ENCODE measurements at regions not wholly inside any gene's neighbourhood (a gene's known extent, or its start where the extent isn't known, plus 50 kb on each side); places are given as distances from the start of the nearest gene placed in this dataset.
"Not testable (repeated sequence)": the region's sequence is repeated elsewhere in the genome, so short reads cannot be mapped to it uniquely, and the experiment has no call there.

- TF ChIP-seq CTCF (IDR thresholded peaks at IDR 0.05; ENCODE audit: unreplicated experiment): no peak
- no peak for DNase-seq (ENCODE audit: low spot score)
- no peaks in the 10 kb centered on the region for H3K9me3 Mint-ChIP-seq (ENCODE audit: unreplicated experiment)
- no peaks in the 10 kb centered on the region for H3K4me1 Mint-ChIP-seq (ENCODE audit: unreplicated experiment)
- H3K36me3 Mint-ChIP-seq (ENCODE audit: low read depth, unreplicated experiment): peaks cover 9% of the 10 kb centered on the region
- H3K27ac Mint-ChIP-seq (ENCODE audit: unreplicated experiment): no peak overlapping the region
- H3K27me3 Mint-ChIP-seq (ENCODE audit: unreplicated experiment): no peaks in the 10 kb centered on the region
- H3K4me3 Mint-ChIP-seq (ENCODE audit: unreplicated experiment): no peak overlapping the region
Measured at GRCh38 chr3:56935811-56936210, 124.7 kb upstream of the SPATA12 start.

- not testable (repeated sequence) for H3K4me1 Mint-ChIP-seq (ENCODE audit: unreplicated experiment); H3K4me3 Mint-ChIP-seq (ENCODE audit: unreplicated experiment); DNase-seq (ENCODE audit: low spot score); H3K9me3 Mint-ChIP-seq (ENCODE audit: unreplicated experiment); H3K36me3 Mint-ChIP-seq (ENCODE audit: low read depth, unreplicated experiment); H3K27ac Mint-ChIP-seq (ENCODE audit: unreplicated experiment); H3K27me3 Mint-ChIP-seq (ENCODE audit: unreplicated experiment)
Measured at GRCh38 chr3:56934481-56934880, 126.0 kb upstream of the SPATA12 start.

DNA sequence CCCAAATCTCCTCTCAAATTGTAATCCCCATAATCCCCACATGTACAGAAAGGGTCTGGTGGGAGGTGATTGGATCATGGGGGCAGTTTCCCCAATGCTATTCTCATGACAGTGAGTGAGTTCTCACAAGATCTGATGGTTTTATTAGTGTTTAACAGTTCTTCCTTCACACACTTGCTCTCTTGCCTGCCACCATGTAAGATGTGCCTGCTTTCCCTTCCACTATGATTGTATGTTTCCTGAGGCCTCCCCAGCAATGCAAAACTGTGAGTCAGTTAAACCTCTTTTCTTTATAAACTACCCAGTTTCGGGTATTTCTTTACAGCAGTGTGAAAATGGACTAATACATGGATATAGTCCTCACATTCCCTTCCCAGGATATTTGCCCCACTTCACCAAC, 126.7 kb upstream of the SPATA12 start:
- Mint-ChIP-seq H3K27me3 (ENCODE audit: unreplicated experiment) (peaks cover 2% of the 10 kb centered on the region), H3K4me1 (ENCODE audit: unreplicated experiment) (peaks cover 1% of the 10 kb centered on the region), H3K4me3 (ENCODE audit: unreplicated experiment) (no peak overlapping the region), H3K27ac (ENCODE audit: unreplicated experiment) (no peak overlapping the region), H3K9me3 (ENCODE audit: unreplicated experiment) (no peaks in the 10 kb centered on the region), H3K36me3 (ENCODE audit: low read depth, unreplicated experiment) (peaks cover 9% of the 10 kb centered on the region)
- TF ChIP-seq CTCF (IDR thresholded peaks at IDR 0.05; ENCODE audit: unreplicated experiment): no peak
- no peak for DNase-seq (ENCODE audit: low spot score)

DNA sequence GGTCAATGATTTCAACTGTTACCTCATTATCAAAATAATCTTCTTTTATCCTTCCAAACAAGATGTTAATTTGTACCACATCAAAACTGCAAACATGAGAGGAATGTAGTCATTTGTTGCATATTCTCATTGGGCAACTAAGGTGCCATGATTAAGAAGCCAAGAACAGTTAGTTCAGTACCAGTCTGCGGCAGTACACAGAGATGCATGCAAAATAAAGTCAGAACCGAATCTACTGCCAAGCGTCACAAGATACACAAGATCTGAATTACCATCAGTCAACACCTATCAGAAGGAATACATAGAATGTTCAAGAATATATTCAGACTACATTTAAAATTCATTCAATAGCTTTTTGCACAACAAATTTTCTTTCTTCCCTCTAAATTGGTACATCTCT, 127.6 kb upstream of the SPATA12 start:
- no peak overlapping the region for H3K4me3 Mint-ChIP-seq (ENCODE audit: unreplicated experiment)
- no peak for DNase-seq (ENCODE audit: low spot score)
- H3K36me3 Mint-ChIP-seq (ENCODE audit: low read depth, unreplicated experiment): peaks cover 9% of the 10 kb centered on the region
- no peak for TF ChIP-seq CTCF (IDR thresholded peaks at IDR 0.05; ENCODE audit: unreplicated experiment)
- H3K9me3 Mint-ChIP-seq (ENCODE audit: unreplicated experiment): no peaks in the 10 kb centered on the region
- H3K27ac Mint-ChIP-seq (ENCODE audit: unreplicated experiment): no peak overlapping the region
- H3K4me1 Mint-ChIP-seq (ENCODE audit: unreplicated experiment): peaks cover 11% of the 10 kb centered on the region
- H3K27me3 Mint-ChIP-seq (ENCODE audit: unreplicated experiment): peaks cover 2% of the 10 kb centered on the region

DNA sequence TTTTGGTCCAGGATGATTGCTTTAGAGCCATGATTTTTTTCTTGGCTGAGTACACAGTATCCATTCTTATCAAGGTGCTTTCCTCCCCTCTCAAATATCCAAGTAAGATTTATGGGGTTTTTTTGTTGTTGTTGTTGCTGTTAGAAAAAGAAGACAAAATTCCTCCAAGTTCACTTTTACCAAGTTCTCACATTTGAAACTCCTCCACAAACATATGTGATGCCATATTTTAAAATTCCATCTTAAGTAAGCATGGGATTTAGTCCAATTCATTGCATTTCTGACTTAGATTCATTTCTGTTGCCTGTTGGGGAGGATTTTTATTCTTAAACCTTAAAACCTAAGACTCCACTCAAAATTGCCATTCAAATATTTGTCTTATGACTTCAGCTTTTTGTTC, 128.6 kb upstream of the SPATA12 start:
- peaks cover 16% of the 10 kb centered on the region for H3K4me1 Mint-ChIP-seq (ENCODE audit: unreplicated experiment)
- no peak overlapping the region for H3K27ac Mint-ChIP-seq (ENCODE audit: unreplicated experiment)
- peaks cover 4% of the 10 kb centered on the region for H3K27me3 Mint-ChIP-seq (ENCODE audit: unreplicated experiment)

More for the DNA sequence above, 128.6 kb upstream of the SPATA12 start:
- no peaks in the 10 kb centered on the region for H3K9me3 Mint-ChIP-seq (ENCODE audit: unreplicated experiment)
- DNase-seq (ENCODE audit: low spot score): no peak
- no peak overlapping the region for H3K4me3 Mint-ChIP-seq (ENCODE audit: unreplicated experiment)
- H3K36me3 Mint-ChIP-seq (ENCODE audit: low read depth, unreplicated experiment): peaks cover 9% of the 10 kb centered on the region
- TF ChIP-seq CTCF (IDR thresholded peaks at IDR 0.05; ENCODE audit: unreplicated experiment): no peak
